HL-60 (cell line): ENCODE measurements at regions not wholly inside any gene's neighbourhood (a gene's known extent, or its start where the extent isn't known, plus 50 kb on each side); places are given as distances from the start of the nearest gene placed in this dataset.

Source experiments
- DNase-seq, 2 experiments: peaks; one replicate each; pipeline ENCODE4 v3.0.0-alpha.2; 2010 to 2020; ENCODE audit warnings: low read depth in 1 of 2, low spot score in 1 of 2
- H3K27ac ChIP-seq: fragments of 250-450 bp; sonication (Bioruptor Pico); replicated peaks from 2 replicates; pipeline ENCODE4 v1.5.1; 2020; ENCODE audit warnings: mild to moderate bottlenecking, moderate library complexity
- H3K27me3 ChIP-seq: fragments of 250-450 bp; sonication (Bioruptor Pico); 2 replicates; pipeline ENCODE4 v1.5.1; 2021; ENCODE audit warnings: mild to moderate bottlenecking, moderate library complexity; ENCODE audit not compliant: insufficient read depth, poor library complexity, severe bottlenecking
- H3K4me3 ChIP-seq: replicated peaks from 2 replicates; pipeline ENCODE4 v1.5.1; 2011; ENCODE audit warnings: mild to moderate bottlenecking, control low read depth, low read length; ENCODE audit not compliant: insufficient read depth
- CTCF ChIP-seq: IDR thresholded peaks from one replicate; pipeline ENCODE4 v1.5.1; 2011; ENCODE audit warnings: low read length, control low read depth, inconsistent platforms; ENCODE audit not compliant: insufficient read depth
- GABPA ChIP-seq: IDR thresholded peaks from 2 replicates; pipeline ENCODE4 v1.6.1; 2012; ENCODE audit warnings: low read depth
- POLR2AphosphoS5 ChIP-seq: IDR thresholded peaks from 2 replicates; pipeline ENCODE4 v1.6.1; 2012; ENCODE audit warnings: low read depth
- REST ChIP-seq: IDR thresholded peaks from 2 replicates; pipeline ENCODE4 v1.6.1; 2012; ENCODE audit warnings: low read depth; ENCODE audit not compliant: insufficient replicate concordance
- SPI1 ChIP-seq: IDR thresholded peaks from 2 replicates; pipeline ENCODE4 v1.6.1; 2012; ENCODE audit warnings: low read depth, mild to moderate bottlenecking, borderline replicate concordance

- no peak overlapping the region for H3K4me3 ChIP-seq
- no peaks in the 10 kb centered on the region for H3K27me3 ChIP-seq
- TF ChIP-seq CTCF, result no peak
- no peak for TF ChIP-seq REST
- TF ChIP-seq GABPA, result no peak
- TF ChIP-seq POLR2AphosphoS5, result no peak
- no peak for TF ChIP-seq SPI1
- no peak for DNase-seq
- H3K27ac ChIP-seq, result no peak overlapping the region
Measured at GRCh38 chr5:8895062-8895461, 650.8 kb downstream of the SEMA5A start.

- H3K4me3 ChIP-seq, result no peak overlapping the region
- no peak overlapping the region for H3K27ac ChIP-seq
- no peak for TF ChIP-seq CTCF
- no peak for DNase-seq
- no peaks in the 10 kb centered on the region for H3K27me3 ChIP-seq
Measured at GRCh38 chr5:8895599-8895998, 650.3 kb downstream of the SEMA5A start.

GRCh38 chr5:8897316-8897715 is 648.6 kb downstream of the SEMA5A start:
- Histone ChIP-seq H3K4me3 (no peak overlapping the region), H3K27ac (no peak overlapping the region), H3K27me3 (no peaks in the 10 kb centered on the region)
- TF ChIP-seq REST, result no peak
- no peak for DNase-seq

- H3K27ac ChIP-seq, result no peak overlapping the region
- H3K4me3 ChIP-seq, result no peak overlapping the region
- H3K27me3 ChIP-seq, result no peaks in the 10 kb centered on the region
- TF ChIP-seq POLR2AphosphoS5, result no peak
- no peak for TF ChIP-seq GABPA
- no peak for DNase-seq
Measured at GRCh38 chr5:8905021-8905420, 640.9 kb downstream of the SEMA5A start.

GRCh38 chr5:8906303-8906967 is 639.4 kb downstream of the SEMA5A start:
- H3K27ac ChIP-seq, result no peak overlapping the region
- no peak for DNase-seq
- H3K4me3 ChIP-seq, result no peak overlapping the region
- no peak for TF ChIP-seq CTCF
- no peak for TF ChIP-seq GABPA
- TF ChIP-seq POLR2AphosphoS5, result no peak
- no peak for TF ChIP-seq SPI1
- no peak for TF ChIP-seq REST
- no peaks in the 10 kb centered on the region for H3K27me3 ChIP-seq
